Neural cell (in vitro differentiated cells): ENCODE measurements at regions not wholly inside any gene's neighbourhood (a gene's known extent, or its start where the extent isn't known, plus 50 kb on each side); places are given as distances from the start of the nearest gene placed in this dataset.
"Not testable (repeated sequence)": the region's sequence is repeated elsewhere in the genome, so short reads cannot be mapped to it uniquely, and the experiment has no call there.

ENCODE experiments used
- H2AFZ ChIP-seq: fragments of 200-600, 300-800 bp; sonication (generic), shearing (Covaris generic); 2 replicates; pipeline ENCODE4 v1.6.0; 2014; ENCODE audit warnings: low read depth, mild to moderate bottlenecking, antibody characterized with exemption, low read length, moderate library complexity
- H3F3A ChIP-seq: fragments of 200-600 bp; shearing (Covaris generic); 2 replicates; pipeline ENCODE4 v1.6.1; 2016; ENCODE audit warnings: mild to moderate bottlenecking, moderate library complexity, mixed read lengths, antibody characterized with exemption, low read length; ENCODE audit not compliant: insufficient read depth, poor library complexity, severe bottlenecking
- H3K27ac ChIP-seq: fragments of 200-600, 300-800 bp; sonication (generic), shearing (Covaris generic); 2 replicates; pipeline ENCODE4 v1.5.1; 2014; ENCODE audit warnings: mild to moderate bottlenecking, low read length, moderate library complexity
- H3K27me3 ChIP-seq: fragments of 300-800, 200-600 bp; sonication (generic), shearing (Covaris generic); 2 replicates; pipeline ENCODE4 v1.6.0; 2014; ENCODE audit warnings: mild to moderate bottlenecking, low read depth, low read length, moderate library complexity; ENCODE audit not compliant: insufficient read depth
- H3K36me3 ChIP-seq: fragments of 300-800, 200-600 bp; sonication (generic), shearing (Covaris generic); 2 replicates; pipeline ENCODE4 v1.5.1; 2014; ENCODE audit warnings: mild to moderate bottlenecking, antibody characterized with exemption, low read length, moderate library complexity; ENCODE audit not compliant: insufficient read depth
- H3K4me2 ChIP-seq: fragments of 300-800, 200-600 bp; sonication (generic), shearing (Covaris generic); 2 replicates; pipeline ENCODE4 v1.6.0; 2014; ENCODE audit warnings: mild to moderate bottlenecking, low read length
- H3K4me3 ChIP-seq: fragments of 300-800, 200-600 bp; sonication (generic), shearing (Covaris generic); 2 replicates; pipeline ENCODE4 v1.5.1; 2014; ENCODE audit warnings: mild to moderate bottlenecking, low read length, moderate library complexity
- H3K79me2 ChIP-seq: fragments of 200-600 bp; shearing (Covaris generic); replicated peaks from 2 replicates; pipeline ENCODE4 v1.6.0; 2014; ENCODE audit warnings: mild to moderate bottlenecking, low read length, moderate library complexity; ENCODE audit not compliant: insufficient read depth
- H3K9ac ChIP-seq: fragments of 300-800, 200-600 bp; sonication (generic), shearing (Covaris generic); 2 replicates; pipeline ENCODE4 v1.6.1; 2016; ENCODE audit warnings: mild to moderate bottlenecking, low read length, mixed read lengths
- H3K9me2 ChIP-seq: fragments of 200-600 bp; shearing (Covaris generic); 2 replicates; pipeline ENCODE4 v1.6.1; 2016; ENCODE audit warnings: mild to moderate bottlenecking, low read length, mixed read lengths; ENCODE audit not compliant: insufficient read depth
- H3K9me3 ChIP-seq: fragments of 200-600, 300-800 bp; sonication (generic), shearing (Covaris generic); 2 replicates; pipeline ENCODE4 v1.6.1; 2016; ENCODE audit warnings: mild to moderate bottlenecking, mixed run types, low read length, moderate library complexity, mixed read lengths
- H4K20me1 ChIP-seq: fragments of 200-600 bp; shearing (Covaris generic); 2 replicates; pipeline ENCODE4 v1.6.1; 2016; ENCODE audit warnings: mild to moderate bottlenecking, mixed run types; ENCODE audit not compliant: insufficient read depth
- EP300 ChIP-seq: fragments of 450-650 bp; conservative IDR thresholded peaks from 2 replicates; pipeline ENCODE4 v1.6.1; 2014; ENCODE audit warnings: antibody characterized with exemption, mild to moderate bottlenecking, moderate library complexity; ENCODE audit not compliant: poor library complexity, severe bottlenecking
- EZH2 ChIP-seq: fragments of 200-600, 300-800 bp; shearing (Covaris generic), sonication (generic); IDR thresholded peaks from 2 replicates; pipeline ENCODE4 v1.6.1; 2014; ENCODE audit warnings: antibody characterized with exemption, low read length, borderline replicate concordance, mild to moderate bottlenecking; ENCODE audit not compliant: insufficient read depth, poor library complexity, severe bottlenecking
- MXI1 ChIP-seq: fragments of 450-650 bp; conservative IDR thresholded peaks from 2 replicates; pipeline ENCODE4 v1.6.1; 2014; ENCODE audit warnings: antibody characterized with exemption, mild to moderate bottlenecking; ENCODE audit not compliant: poor library complexity, severe bottlenecking
- POLR2AphosphoS5 ChIP-seq: IDR thresholded peaks from 2 replicates; pipeline ENCODE4 v1.6.1; 2012
- RAD21 ChIP-seq: fragments of 450-650 bp; conservative IDR thresholded peaks from 2 replicates; pipeline ENCODE4 v1.6.1; 2014; ENCODE audit warnings: antibody characterized with exemption, mild to moderate bottlenecking, moderate library complexity
- SMC3 ChIP-seq: fragments of 450-650 bp; conservative IDR thresholded peaks from 2 replicates; pipeline ENCODE4 v1.6.1; 2014; ENCODE audit warnings: antibody characterized with exemption, mild to moderate bottlenecking, moderate library complexity; ENCODE audit not compliant: poor library complexity
- TAF1 ChIP-seq: IDR thresholded peaks from 2 replicates; pipeline ENCODE4 v1.6.1; 2012; ENCODE audit warnings: low read depth
- TF ChIP-seq, protein P1 (sequence below): fragments of 450-650 bp; IDR thresholded peaks from 2 replicates; pipeline ENCODE4 v1.5.1; 2014; ENCODE audit warnings: antibody characterized with exemption, mild to moderate bottlenecking, moderate library complexity; ENCODE audit not compliant: poor library complexity, severe bottlenecking
- TF ChIP-seq, protein P2 (sequence below): IDR thresholded peaks from 2 replicates; pipeline ENCODE4 v1.6.1; 2012; ENCODE audit warnings: borderline replicate concordance

DNA sequence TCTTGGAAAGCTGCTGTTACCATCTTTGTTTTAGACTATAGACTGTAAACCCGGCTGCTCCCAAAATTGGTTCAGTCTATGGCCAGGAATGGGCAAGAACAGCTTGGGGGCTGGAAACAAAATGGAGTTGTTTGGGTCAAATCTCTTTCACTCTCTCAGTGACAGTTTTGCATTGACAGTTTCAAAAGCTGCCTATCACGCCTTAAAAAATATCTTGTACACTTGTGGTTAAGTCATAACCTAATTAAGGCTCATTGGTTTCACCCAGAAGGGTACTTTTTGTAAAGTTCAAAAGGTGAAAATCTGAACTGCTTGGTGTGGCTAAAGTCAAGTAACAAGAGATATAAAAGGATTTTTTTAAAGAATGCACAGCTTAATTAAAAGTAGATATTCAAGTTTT lies 76.1 kb upstream of the PRL start:
- Histone ChIP-seq H2AFZ (no peak overlapping the region), H3K27ac (no peak overlapping the region), H3K36me3 (no peaks in the 10 kb centered on the region), H3K9me2 (no peaks in the 10 kb centered on the region), H3K4me2 (no peak overlapping the region), H4K20me1 (no peaks in the 10 kb centered on the region), H3K9me3 (no peaks in the 10 kb centered on the region), H3K4me3 (no peak overlapping the region), H3K9ac (no peak overlapping the region), H3K27me3 (no peaks in the 10 kb centered on the region), H3K79me2 (no peaks in the 10 kb centered on the region), H3F3A (no peaks in the 10 kb centered on the region)
- TF ChIP-seq RAD21: no peak
- TF ChIP-seq EZH2: no peak
- TF ChIP-seq POLR2AphosphoS5: no peak
- no peak for TF ChIP-seq SMC3
- no peak for TF ChIP-seq EP300
- TF ChIP-seq, protein P1, sequence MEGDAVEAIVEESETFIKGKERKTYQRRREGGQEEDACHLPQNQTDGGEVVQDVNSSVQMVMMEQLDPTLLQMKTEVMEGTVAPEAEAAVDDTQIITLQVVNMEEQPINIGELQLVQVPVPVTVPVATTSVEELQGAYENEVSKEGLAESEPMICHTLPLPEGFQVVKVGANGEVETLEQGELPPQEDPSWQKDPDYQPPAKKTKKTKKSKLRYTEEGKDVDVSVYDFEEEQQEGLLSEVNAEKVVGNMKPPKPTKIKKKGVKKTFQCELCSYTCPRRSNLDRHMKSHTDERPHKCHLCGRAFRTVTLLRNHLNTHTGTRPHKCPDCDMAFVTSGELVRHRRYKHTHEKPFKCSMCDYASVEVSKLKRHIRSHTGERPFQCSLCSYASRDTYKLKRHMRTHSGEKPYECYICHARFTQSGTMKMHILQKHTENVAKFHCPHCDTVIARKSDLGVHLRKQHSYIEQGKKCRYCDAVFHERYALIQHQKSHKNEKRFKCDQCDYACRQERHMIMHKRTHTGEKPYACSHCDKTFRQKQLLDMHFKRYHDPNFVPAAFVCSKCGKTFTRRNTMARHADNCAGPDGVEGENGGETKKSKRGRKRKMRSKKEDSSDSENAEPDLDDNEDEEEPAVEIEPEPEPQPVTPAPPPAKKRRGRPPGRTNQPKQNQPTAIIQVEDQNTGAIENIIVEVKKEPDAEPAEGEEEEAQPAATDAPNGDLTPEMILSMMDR: no peak
- no peak for TF ChIP-seq MXI1
- TF ChIP-seq, protein P2, sequence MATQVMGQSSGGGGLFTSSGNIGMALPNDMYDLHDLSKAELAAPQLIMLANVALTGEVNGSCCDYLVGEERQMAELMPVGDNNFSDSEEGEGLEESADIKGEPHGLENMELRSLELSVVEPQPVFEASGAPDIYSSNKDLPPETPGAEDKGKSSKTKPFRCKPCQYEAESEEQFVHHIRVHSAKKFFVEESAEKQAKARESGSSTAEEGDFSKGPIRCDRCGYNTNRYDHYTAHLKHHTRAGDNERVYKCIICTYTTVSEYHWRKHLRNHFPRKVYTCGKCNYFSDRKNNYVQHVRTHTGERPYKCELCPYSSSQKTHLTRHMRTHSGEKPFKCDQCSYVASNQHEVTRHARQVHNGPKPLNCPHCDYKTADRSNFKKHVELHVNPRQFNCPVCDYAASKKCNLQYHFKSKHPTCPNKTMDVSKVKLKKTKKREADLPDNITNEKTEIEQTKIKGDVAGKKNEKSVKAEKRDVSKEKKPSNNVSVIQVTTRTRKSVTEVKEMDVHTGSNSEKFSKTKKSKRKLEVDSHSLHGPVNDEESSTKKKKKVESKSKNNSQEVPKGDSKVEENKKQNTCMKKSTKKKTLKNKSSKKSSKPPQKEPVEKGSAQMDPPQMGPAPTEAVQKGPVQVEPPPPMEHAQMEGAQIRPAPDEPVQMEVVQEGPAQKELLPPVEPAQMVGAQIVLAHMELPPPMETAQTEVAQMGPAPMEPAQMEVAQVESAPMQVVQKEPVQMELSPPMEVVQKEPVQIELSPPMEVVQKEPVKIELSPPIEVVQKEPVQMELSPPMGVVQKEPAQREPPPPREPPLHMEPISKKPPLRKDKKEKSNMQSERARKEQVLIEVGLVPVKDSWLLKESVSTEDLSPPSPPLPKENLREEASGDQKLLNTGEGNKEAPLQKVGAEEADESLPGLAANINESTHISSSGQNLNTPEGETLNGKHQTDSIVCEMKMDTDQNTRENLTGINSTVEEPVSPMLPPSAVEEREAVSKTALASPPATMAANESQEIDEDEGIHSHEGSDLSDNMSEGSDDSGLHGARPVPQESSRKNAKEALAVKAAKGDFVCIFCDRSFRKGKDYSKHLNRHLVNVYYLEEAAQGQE: no peak
- TF ChIP-seq TAF1: no peak

DNA sequence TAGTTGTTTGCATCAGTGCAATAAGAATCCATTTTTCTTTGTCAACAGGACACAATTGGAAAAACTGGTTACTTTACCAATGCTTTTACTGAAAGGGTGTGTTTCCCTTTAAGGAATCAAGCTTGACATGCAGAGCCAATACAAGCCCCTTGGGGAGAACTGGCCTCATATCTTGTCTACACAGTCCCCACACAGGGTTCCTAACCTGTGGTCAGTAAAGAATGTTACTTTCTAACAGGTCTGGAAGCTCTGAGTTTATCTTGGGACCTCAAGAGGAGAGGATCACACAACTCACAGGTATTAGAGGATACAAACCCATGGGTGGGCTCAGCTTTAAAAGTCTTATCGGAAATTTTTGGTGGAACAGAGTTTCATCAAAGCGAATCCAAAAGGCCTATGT lies 78.1 kb upstream of the PRL start:
- not testable (repeated sequence) for H3K4me2 ChIP-seq, H3K4me3 ChIP-seq, H4K20me1 ChIP-seq, H3K27me3 ChIP-seq, H3K79me2 ChIP-seq, H3F3A ChIP-seq, H3K9me2 ChIP-seq, H2AFZ ChIP-seq, H3K9ac ChIP-seq, H3K9me3 ChIP-seq, H3K27ac ChIP-seq, H3K36me3 ChIP-seq

DNA sequence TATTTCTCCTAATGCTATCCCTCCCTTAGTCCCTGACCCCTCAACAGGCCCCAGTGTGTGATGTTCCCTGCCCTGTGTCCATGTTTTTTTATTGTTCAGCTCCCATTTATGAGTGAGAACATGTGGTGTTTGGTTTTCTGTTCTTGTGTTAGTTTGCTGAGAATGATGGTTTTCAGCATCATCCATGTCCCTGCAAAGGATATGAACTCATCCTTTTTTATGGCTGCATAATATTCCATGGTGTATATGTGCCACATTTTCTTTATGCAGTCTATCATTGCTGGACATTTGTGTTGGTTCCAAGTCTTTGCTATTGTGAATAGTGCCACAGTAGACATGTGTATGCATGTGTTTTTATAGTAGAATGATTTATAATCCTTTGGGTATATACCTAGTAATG lies 79.5 kb upstream of the PRL start:
- not testable (repeated sequence) for H4K20me1 ChIP-seq, H2AFZ ChIP-seq, H3K9me3 ChIP-seq, H3K27me3 ChIP-seq, H3K9ac ChIP-seq, H3K27ac ChIP-seq, H3K9me2 ChIP-seq, H3F3A ChIP-seq, H3K4me3 ChIP-seq, H3K79me2 ChIP-seq, H3K36me3 ChIP-seq, H3K4me2 ChIP-seq

DNA sequence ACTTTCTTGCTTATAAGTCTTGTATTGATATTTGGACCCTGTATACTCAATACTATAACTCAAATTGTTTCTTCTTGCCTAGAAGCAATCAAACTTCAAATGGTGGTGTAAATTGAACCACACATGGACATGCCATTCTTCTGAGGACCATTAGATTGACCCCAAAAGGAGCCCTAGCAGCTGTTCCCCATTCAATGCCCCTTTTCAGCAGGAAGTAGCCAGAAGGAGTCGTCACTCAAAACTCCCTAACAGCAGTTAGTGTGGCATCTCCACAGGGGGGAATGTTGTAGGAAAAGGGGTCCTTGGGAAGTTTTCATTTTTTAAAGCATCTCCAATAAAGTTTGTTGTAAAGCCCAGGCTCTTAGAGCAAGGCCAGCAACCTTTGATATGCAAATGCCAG lies 81.7 kb upstream of the PRL start:
- H3K79me2 ChIP-seq, H4K20me1 ChIP-seq, H3K36me3 ChIP-seq, H3K9me3 ChIP-seq, H3K4me2 ChIP-seq, H3K4me3 ChIP-seq, H3K27ac ChIP-seq, H3K27me3 ChIP-seq, H3K9me2 ChIP-seq, H3F3A ChIP-seq, H2AFZ ChIP-seq, H3K9ac ChIP-seq: not testable (repeated sequence)
